Stomach (tissue), 8 donors: ENCODE measurements at regions not wholly inside any gene's neighbourhood (a gene's known extent, or its start where the extent isn't known, plus 50 kb on each side); places are given as distances from the start of the nearest gene placed in this dataset.
"Not testable (repeated sequence)": the region's sequence is repeated elsewhere in the genome, so short reads cannot be mapped to it uniquely, and the experiment has no call there.

Experiments
- DNase-seq, 2 donors: peaks; one replicate each; pipeline versions ENCODE4 v3.0.0 to v3.0.0-alpha.2; 2013 to 2019
- H3K27ac ChIP-seq, 5 donors: fragments of 200-600 bp in 4 of 5; sonication (generic) in 4 of 5; one replicate each; pipeline ENCODE4 v1.5.1; 2013 to 2019; ENCODE audit warnings: mild to moderate bottlenecking in 1 of 5, moderate library complexity in 1 of 5
- H3K27me3 ChIP-seq, 3 donors: fragments of 200-600 bp; sonication (generic); one replicate each; pipeline ENCODE4 v1.5.1; 2017 to 2019; ENCODE audit warnings: mixed run types in 1 of 3
- H3K36me3 ChIP-seq, 4 donors: fragments of 200-600 bp; sonication (generic); 1 replicate in 3 of 4; 2 replicates in 1 of 4; pipeline ENCODE4 v1.5.1; 2016 to 2019
- H3K4me1 ChIP-seq, 4 donors: fragments of 200-600 bp; sonication (generic); one replicate each; pipeline ENCODE4 v1.5.1; 2016 to 2019
- H3K4me3 ChIP-seq, 4 donors: fragments of 200-600 bp; sonication (generic) in 3 of 4; one replicate each; pipeline ENCODE4 v1.5.1; 2016 to 2019; ENCODE audit warnings: mild to moderate bottlenecking in 1 of 4
- H3K9me3 ChIP-seq, 4 donors: fragments of 200-600 bp; sonication (generic); one replicate each; pipeline ENCODE4 v1.5.1; 2016 to 2019
- EP300 ChIP-seq: sonication (generic); formaldehyde crosslinking; IDR thresholded peaks from one replicate; pipeline ENCODE4 v1.6.1; 2017; ENCODE audit warnings: antibody characterized with exemption
- POLR2A ChIP-seq, 4 donors: fragments of 450-650 bp; IDR thresholded peaks; one replicate each; pipeline ENCODE4 v1.6.1; 2016; ENCODE audit warnings: antibody characterized with exemption in 4 of 4, control low read depth in 2 of 4, mild to moderate bottlenecking in 1 of 4, moderate library complexity in 1 of 4
- POLR2AphosphoS5 ChIP-seq, 3 donors: sonication (generic); formaldehyde crosslinking; IDR thresholded peaks; one replicate each; pipeline ENCODE4 v1.6.1; 2016; ENCODE audit warnings: antibody characterized with exemption in 3 of 3
- WGBS, 5 donors: extraction: QIAGEN DNeasy Blood & Tissue Kit in 3 of 5; methylation state at CpG; one replicate each; pipeline versions ENCODE4 v1.1.5 to v1.1.7; 2013 to 2018; 5-methylcytosine and 5-hydroxymethylcytosine counted together
- intact Hi-C: fragments of 100-400 bp; cut with DNase I; formaldehyde crosslinking; loops from one replicate; pipeline ENCODE4 v1.15.1; 2023; ENCODE audit warnings: low total_unique reads
- TF ChIP-seq, protein P1 (sequence below), 7 experiments: fragments of 450-650 bp in 4 of 7; fragments of 200-600 bp in 3 of 7; sonication (generic) in 3 of 7; IDR thresholded peaks; one replicate each; pipeline ENCODE4 v1.5.1; 2016 to 2019; ENCODE audit warnings: antibody characterized with exemption in 7 of 7, control low read depth in 2 of 7, mild to moderate bottlenecking in 1 of 7
- donor health status: healthy with polysubstance abuse.
- donor health status: Bipolar disorder and iron deficiency.
- donor health status: healthy.

DNA sequence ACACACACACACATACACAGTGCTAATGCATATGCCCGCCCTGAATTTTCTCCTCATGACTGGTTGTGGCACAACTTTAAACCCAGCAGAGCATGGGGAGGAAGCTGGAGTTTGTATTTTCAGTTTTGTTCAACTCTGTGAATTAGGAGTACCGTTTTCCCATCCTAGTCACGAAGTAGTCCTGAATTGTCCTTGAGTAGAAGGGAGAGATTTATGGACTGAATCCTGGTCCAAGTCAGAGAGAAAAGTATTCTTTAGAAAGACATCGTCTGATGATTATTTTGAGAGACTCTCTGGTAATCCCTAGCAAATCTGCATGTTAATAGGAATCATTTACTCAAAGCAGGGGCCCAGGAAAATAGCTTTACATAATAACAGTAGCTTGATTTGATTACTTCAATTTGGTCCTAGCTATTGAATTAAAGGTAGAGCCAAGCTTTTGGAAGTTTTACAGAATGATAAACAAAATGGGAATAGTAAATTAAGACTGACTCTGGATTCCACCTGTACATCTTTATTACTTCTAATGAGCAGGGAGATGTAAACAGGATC, 60.5 kb upstream of the OLIG2 start:
- intact Hi-C loops, result no loop called here
- TF ChIP-seq POLR2A (IDR thresholded peaks at IDR 0.05), result no peak
- TF ChIP-seq, protein P1, sequence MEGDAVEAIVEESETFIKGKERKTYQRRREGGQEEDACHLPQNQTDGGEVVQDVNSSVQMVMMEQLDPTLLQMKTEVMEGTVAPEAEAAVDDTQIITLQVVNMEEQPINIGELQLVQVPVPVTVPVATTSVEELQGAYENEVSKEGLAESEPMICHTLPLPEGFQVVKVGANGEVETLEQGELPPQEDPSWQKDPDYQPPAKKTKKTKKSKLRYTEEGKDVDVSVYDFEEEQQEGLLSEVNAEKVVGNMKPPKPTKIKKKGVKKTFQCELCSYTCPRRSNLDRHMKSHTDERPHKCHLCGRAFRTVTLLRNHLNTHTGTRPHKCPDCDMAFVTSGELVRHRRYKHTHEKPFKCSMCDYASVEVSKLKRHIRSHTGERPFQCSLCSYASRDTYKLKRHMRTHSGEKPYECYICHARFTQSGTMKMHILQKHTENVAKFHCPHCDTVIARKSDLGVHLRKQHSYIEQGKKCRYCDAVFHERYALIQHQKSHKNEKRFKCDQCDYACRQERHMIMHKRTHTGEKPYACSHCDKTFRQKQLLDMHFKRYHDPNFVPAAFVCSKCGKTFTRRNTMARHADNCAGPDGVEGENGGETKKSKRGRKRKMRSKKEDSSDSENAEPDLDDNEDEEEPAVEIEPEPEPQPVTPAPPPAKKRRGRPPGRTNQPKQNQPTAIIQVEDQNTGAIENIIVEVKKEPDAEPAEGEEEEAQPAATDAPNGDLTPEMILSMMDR (IDR thresholded peaks at IDR 0.05), result no peak
- no peak for TF ChIP-seq POLR2AphosphoS5 (IDR thresholded peaks at IDR 0.05)
- no peak for TF ChIP-seq EP300
- no peak overlapping the region for H3K4me3 ChIP-seq
- no peaks in the 10 kb centered on the region for H3K4me1 ChIP-seq
- no peaks in the 10 kb centered on the region for H3K9me3 ChIP-seq
- H3K27ac ChIP-seq, result no peak overlapping the region
- DNase-seq, result no peak
- WGBS, 5 donors, result 47 to 64% (median 62%) methylated on average over 4 of the region's 4 CpGs
- H3K27me3 ChIP-seq, result peaks cover 0 to 35% (median 17%) of the 10 kb centered on the region in 3 donors
- no peaks in the 10 kb centered on the region for H3K36me3 ChIP-seq

DNA sequence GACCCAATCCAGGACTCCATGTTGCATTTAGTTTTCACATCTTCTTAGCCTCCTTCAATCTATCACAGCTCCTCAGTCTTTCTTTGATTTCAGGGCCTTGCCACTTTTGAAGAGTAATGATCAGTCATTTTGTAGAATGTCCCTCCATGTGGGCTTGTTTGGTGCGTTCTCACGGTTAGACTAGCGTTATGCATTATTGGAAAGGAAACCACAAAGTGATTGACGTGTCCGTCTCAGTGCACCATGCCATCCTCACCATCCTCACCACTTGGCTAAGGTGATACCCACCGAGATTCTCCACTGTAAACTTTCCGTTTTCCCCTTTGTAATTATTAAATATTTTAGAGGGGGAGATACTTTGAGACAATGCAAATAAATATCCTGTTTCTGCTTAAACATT, 59.6 kb upstream of the OLIG2 start:
- Histone ChIP-seq H3K4me3 (no peak overlapping the region), H3K36me3 (no peaks in the 10 kb centered on the region), H3K9me3 (no peaks in the 10 kb centered on the region), H3K27ac (no peak overlapping the region), H3K4me1 (no peaks in the 10 kb centered on the region), H3K27me3 (peaks cover 0 to 28% (median 12%) of the 10 kb centered on the region in 3 donors)
- TF ChIP-seq POLR2A (IDR thresholded peaks at IDR 0.05) (no peak), POLR2AphosphoS5 (IDR thresholded peaks at IDR 0.05) (no peak), EP300 (no peak)
- TF ChIP-seq, protein P1 (IDR thresholded peaks at IDR 0.05), result no peak
- 81 to 85% (median 84%) methylated on average over 7 of the region's 7 CpGs for WGBS, 5 donors
- DNase-seq, result no peak
- intact Hi-C loops, result no loop called here

DNA sequence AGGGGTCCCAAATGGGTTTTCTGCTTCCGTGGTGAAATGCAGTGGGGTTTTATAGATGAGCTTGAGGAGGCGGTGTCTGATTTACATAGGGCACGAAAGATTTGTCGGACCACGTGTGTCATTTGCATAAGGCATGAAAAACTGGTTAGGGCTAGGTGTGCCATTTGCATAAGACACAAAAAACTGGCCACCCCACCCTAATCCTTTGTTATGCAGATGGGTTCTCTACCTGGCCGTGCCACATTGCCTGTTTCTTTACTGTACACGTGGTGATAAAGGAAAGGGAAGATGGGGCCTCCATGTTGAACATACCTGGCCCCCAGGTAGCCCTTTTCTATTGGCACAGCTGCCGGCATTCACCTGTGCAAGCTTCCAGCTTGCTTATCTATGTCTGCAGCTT, 57.6 kb upstream of the OLIG2 start:
- H3K9me3 ChIP-seq, H3K4me3 ChIP-seq, DNase-seq, intact Hi-C loops, H3K36me3 ChIP-seq, H3K27ac ChIP-seq, H3K4me1 ChIP-seq: not testable (repeated sequence)
- H3K27me3 ChIP-seq, result peaks cover 0 to 14% (median 2%) of the 10 kb centered on the region in 3 donors
- WGBS, 5 donors, result 46 to 59% (median 55%) methylated on average over 8 of the region's 8 CpGs

DNA sequence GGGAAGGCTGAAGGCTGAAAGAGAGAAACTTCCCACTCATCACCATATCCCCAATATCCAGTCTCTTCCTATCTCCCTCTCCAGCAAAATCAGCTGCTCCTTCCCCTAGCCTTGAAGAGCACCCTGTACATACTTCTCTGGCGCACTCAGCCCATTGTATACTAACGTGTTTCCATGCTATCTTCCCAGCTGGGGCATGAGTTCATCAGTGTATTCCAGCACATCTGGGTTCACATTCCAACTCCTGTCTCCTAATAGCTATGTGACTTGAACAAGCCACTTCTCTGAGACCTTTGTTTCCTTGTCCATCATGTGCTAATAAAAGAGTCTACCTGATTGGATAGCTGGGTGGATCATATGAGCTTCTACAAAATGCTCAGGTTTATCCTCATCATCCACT, 51.1 kb upstream of the OLIG2 start:
- H3K4me1 ChIP-seq, result no peaks in the 10 kb centered on the region
- 59 to 66% (median 60%) methylated on average over 2 of the region's 2 CpGs for WGBS, 5 donors
- TF ChIP-seq POLR2A (IDR thresholded peaks at IDR 0.05), result no peak
- no peak for TF ChIP-seq POLR2AphosphoS5 (IDR thresholded peaks at IDR 0.05)
- TF ChIP-seq, protein P1 (IDR thresholded peaks at IDR 0.05), result no peak
- TF ChIP-seq EP300, result no peak
- peaks cover 0 to 38% (median 11%) of the 10 kb centered on the region in 3 donors for H3K27me3 ChIP-seq
- H3K27ac ChIP-seq, result no peak overlapping the region
- intact Hi-C loops, result no loop called here
- no peaks in the 10 kb centered on the region for H3K36me3 ChIP-seq
- DNase-seq, result no peak
- H3K9me3 ChIP-seq, result no peaks in the 10 kb centered on the region
- no peak overlapping the region for H3K4me3 ChIP-seq

DNA sequence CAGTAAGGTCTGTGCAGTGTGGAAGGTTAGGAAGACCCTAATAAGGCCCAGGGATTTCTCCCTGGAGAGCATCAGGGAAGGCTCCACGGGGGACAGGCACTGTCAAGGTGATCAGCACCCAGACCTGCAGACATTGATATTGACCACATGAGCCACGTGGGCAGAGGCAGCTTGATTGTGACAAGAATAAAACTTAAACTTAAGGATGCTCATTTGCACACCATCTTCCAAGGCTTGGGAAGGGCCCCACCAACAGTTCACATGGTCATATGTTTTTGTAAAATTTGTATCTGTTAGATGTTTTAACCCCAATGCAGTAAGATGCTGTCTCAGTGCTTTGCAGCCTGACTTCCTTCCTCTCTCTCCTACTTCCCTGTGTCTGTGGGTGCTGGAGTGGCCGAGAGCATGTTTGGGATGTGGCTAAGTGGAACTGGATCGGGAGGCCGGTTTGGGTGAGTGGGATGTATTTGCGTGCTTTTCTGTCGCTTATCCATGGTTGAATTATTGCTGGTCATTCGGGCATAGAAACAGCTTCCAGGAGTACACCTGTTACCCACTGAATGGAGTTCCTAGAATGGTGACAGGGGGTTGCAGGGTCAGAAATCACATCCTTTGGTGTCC, 49.8 kb upstream of the OLIG2 start:
- Histone ChIP-seq H3K9me3 (no peaks in the 10 kb centered on the region), H3K27me3 (peaks cover 0 to 41% (median 11%) of the 10 kb centered on the region in 3 donors), H3K36me3 (no peaks in the 10 kb centered on the region), H3K4me3 (no peak overlapping the region), H3K4me1 (no peaks in the 10 kb centered on the region), H3K27ac (no peak overlapping the region)
- TF ChIP-seq, protein P1 (IDR thresholded peaks at IDR 0.05), result no peak
- TF ChIP-seq POLR2A (IDR thresholded peaks at IDR 0.05) (no peak), EP300 (no peak), POLR2AphosphoS5 (IDR thresholded peaks at IDR 0.05) (no peak)
- 78 to 80% (median 79%) methylated on average over 8 of the region's 8 CpGs for WGBS, 5 donors
- intact Hi-C loops, result no loop called here
- DNase-seq, result no peak
